ENCODE measurements at regions not wholly inside any gene's neighbourhood (a gene's known extent, or its start where the extent isn't known, plus 50 kb on each side); places are given as distances from the start of the nearest gene placed in this dataset.

DNA sequence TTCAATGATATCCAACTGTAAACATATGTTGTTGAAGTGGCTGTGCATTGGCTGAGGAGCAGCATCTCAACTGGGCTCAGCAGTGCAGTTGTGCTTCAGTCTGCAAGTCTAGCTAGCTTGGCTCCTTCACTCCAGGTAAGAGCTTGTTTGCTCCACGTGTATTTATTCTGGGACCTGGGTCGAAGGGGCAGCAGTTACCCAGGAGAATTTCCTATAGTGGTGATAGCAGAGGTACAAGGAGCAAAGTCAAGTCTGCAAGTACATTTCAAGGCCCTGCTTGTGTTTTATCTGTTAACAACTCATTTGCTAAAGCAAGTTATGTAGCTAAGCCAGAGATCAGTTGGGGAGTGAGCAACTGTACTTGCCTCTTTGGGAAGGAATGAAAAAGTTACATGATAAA is 286.2 kb upstream of the UMPS start:
- TF ChIP-seq, protein P1, sequence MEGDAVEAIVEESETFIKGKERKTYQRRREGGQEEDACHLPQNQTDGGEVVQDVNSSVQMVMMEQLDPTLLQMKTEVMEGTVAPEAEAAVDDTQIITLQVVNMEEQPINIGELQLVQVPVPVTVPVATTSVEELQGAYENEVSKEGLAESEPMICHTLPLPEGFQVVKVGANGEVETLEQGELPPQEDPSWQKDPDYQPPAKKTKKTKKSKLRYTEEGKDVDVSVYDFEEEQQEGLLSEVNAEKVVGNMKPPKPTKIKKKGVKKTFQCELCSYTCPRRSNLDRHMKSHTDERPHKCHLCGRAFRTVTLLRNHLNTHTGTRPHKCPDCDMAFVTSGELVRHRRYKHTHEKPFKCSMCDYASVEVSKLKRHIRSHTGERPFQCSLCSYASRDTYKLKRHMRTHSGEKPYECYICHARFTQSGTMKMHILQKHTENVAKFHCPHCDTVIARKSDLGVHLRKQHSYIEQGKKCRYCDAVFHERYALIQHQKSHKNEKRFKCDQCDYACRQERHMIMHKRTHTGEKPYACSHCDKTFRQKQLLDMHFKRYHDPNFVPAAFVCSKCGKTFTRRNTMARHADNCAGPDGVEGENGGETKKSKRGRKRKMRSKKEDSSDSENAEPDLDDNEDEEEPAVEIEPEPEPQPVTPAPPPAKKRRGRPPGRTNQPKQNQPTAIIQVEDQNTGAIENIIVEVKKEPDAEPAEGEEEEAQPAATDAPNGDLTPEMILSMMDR (IDR thresholded peaks at IDR 0.05): no peak
- no peak for TF ChIP-seq POLR2A (IDR thresholded peaks at IDR 0.05)

All from Peyer's patch (tissue), 4 donors.